ENCODE measurements at regions not wholly inside any gene's neighbourhood (a gene's known extent, or its start where the extent isn't known, plus 50 kb on each side); places are given as distances from the start of the nearest gene placed in this dataset.

GRCh38 chr5:58156973-58157701, 302.7 kb downstream of the PLK2 start:
- DNase-seq (ENCODE audit: low read depth in 1 of 2, low spot score in 1 of 2) = no peak

DNA sequence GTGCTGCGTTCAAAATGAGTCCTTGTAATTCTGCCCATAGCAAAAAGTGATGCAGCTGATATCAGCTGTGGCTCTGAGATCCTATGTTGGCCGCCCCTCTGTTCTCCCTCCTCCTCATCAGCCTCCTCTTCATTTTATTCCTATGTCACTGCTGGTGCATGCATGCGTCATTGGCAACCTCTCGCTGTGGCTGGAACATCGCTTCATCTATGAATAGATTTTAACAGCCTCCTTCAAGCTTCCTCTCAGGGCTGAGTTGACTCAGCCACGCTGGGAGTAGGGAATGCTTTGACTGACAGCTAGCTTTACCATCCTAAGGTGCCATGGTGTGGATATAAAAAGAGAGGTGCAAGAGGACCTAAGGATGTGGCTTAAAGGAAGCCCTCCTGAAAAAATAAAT, 303.5 kb downstream of the PLK2 start:
- DNase-seq (ENCODE audit: low read depth in 1 of 2, low spot score in 1 of 2) = no peak

DNA sequence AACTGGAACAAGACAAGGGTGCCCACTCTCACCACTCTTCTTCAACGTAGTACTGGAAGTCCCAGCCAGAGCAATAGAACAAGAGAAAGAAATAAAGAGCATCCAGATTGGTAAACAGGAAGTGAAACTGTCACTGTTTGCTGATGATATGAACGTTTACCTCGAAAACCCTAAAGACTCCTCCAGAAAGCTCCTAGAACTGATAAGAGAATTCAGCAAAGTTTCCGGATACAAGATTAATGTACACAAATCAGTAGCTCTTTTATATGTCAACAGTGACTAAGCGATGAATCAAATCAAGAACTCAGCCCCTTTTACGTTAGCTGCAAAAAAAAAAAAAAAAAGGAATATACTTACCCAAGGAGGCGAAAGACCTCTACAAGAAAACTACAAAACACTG, 306.6 kb downstream of the PLK2 start:
- DNase-seq (ENCODE audit: low read depth in 1 of 2, low spot score in 1 of 2) = no peak

DNA sequence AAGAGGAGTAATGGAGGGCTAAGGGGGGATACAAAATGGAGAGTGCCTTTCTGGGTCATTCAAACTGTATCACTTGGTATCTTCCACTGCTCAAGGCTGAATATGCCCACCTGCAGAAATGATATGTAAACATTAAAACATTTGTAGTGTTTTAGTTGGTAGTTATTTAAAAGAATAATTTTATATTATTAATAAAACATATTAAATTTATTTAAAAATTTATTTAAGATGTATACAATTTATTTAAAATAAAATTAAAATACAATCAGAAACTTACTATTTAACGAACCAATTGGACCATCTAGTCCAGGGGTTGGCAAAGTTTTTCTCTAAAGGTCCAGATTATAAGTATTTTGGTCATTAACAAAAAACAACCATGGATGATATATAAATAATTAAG, 308.5 kb downstream of the PLK2 start:
- DNase-seq (ENCODE audit: low read depth in 1 of 2, low spot score in 1 of 2) = no peak

- DNase-seq (ENCODE audit: low read depth in 1 of 2, low spot score in 1 of 2) = no peak
Observed at GRCh38 chr5:58150926-58151325, 309.0 kb downstream of the PLK2 start.

- DNase-seq (ENCODE audit: low read depth in 1 of 2, low spot score in 1 of 2) = no peak
Observed at GRCh38 chr5:58149746-58150145, 310.1 kb downstream of the PLK2 start.

DNA sequence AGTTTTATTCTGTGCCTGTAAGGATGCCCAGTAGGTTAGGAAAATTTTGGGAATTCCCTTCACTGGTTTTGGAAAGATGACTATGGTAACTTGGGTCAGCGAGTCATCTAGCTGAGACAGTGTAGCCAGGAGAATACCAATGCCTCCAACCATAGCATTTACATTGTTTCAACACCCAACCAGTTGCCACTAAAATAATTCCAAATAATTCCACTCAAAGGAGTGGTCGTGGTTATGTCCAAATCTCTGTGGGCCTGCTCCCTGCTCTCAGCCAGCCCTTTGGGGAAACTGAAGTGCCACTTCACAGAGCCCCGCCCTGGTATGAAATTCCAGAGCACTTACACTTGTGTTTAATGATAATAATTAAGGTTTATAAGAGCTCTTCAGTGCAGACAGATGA, 310.5 kb downstream of the PLK2 start:
- DNase-seq (ENCODE audit: low read depth in 1 of 2, low spot score in 1 of 2) = no peak

- no peak for DNase-seq (ENCODE audit: low read depth in 1 of 2, low spot score in 1 of 2)
Observed at GRCh38 chr5:58148254-58148775, 311.6 kb downstream of the PLK2 start.

DNA sequence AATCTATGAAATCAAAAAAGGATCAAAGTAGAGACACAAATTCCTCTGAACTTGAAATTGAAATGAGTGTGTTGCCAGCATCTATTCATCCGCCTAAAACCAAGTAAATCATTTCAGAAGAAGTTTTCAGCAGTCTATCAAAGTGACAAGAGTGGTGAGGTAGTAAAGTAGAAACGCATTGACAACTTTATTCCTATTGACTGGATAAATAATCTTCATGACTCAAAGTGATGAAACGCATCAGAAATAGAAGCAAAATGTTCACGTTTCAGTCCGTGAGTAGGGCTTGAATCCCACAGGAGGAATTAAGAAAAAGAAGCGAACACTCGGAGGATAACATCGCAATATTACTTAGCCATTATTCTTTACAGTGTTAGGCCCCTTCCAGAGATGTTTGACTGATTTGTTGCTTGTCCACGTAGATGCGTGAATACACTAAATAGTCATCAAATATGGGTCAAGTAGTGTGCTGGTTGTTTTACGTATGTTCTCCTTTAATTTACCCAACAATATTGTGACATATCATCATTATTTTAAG, 314.4 kb downstream of the PLK2 start:
- DNase-seq (ENCODE audit: low read depth in 1 of 2, low spot score in 1 of 2) = no peak

DNA sequence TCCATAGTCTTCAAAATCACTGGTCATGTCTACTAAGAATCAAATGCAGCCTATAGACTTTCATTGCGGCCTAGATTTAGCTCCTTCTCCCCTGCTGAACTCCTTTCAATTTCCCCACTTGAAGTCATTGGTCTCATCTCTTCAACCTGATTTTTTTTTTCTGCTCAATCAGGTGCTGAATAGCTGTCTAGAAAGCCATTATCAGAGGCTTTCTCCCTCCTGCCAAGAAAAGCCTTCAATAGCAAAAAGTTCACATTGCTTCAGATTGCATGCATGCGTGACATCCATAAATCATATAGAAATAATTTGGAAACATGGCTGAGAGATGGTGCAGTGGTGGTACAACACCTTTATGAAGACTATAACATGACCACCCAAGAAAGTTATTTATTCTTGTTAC, 316.2 kb downstream of the PLK2 start:
- DNase-seq (ENCODE audit: low read depth in 1 of 2, low spot score in 1 of 2) = no peak

- no peak for DNase-seq (ENCODE audit: low read depth in 1 of 2, low spot score in 1 of 2)
Observed at GRCh38 chr5:58143181-58143580, 316.7 kb downstream of the PLK2 start.

GRCh38 chr5:58138791-58139190, 321.1 kb downstream of the PLK2 start:
- no peak for DNase-seq (ENCODE audit: low read depth in 1 of 2, low spot score in 1 of 2)

DNA sequence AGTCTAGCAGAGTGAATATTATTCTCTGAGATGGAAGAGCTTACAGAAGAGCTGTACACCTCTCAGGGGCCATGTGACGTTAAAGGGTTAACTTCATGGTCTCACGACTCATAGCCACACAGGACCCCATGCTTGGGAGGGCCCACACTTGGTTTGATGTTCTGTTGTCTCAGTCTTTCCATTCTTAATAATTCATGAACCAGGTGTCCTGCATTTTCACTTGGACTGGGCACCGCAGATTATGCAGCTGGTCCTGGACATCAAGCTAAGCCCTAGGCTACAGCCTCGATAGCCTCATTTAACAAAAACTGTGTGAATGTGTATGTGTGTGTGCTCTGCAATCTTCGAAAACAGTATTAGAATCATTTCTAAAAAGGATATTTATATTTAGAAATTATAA, 323.5 kb downstream of the PLK2 start:
- no peak for DNase-seq (ENCODE audit: low read depth in 1 of 2, low spot score in 1 of 2)

- no peak for DNase-seq (ENCODE audit: low read depth in 1 of 2, low spot score in 1 of 2)
Observed at GRCh38 chr5:58135571-58136335, 324.1 kb downstream of the PLK2 start.

DNA sequence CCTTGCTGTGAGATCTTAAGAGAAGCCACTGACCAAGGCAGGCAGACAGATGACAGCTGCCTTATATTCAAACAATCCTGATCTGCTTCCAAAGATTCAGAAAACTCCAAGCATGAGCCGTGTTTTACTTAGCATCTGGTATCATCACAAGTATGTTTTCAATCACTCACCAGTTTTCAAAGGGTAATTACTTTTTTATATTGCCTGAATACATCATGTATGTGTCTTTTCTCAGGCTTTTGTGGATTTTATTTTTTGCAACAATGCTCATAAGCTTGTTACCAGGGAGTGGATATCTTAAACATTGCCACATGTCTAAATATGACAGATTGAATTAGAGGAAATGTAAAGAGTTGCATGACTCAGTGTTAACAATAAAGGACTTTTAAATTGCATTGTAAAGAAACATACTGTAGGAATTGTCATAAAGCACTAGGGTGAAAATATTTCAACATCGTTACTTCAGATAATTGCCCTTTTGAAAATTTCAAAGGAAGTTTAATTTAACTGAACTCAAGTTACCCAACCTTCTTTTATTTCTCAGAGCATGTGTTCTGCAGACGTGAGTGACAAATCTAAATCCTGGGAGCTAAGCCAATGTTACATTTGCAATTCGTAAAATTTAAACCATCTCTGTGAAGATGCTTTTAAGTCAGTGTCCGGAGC, 326.1 kb downstream of the PLK2 start:
- no peak for DNase-seq (ENCODE audit: low read depth in 1 of 2, low spot score in 1 of 2)

DNA sequence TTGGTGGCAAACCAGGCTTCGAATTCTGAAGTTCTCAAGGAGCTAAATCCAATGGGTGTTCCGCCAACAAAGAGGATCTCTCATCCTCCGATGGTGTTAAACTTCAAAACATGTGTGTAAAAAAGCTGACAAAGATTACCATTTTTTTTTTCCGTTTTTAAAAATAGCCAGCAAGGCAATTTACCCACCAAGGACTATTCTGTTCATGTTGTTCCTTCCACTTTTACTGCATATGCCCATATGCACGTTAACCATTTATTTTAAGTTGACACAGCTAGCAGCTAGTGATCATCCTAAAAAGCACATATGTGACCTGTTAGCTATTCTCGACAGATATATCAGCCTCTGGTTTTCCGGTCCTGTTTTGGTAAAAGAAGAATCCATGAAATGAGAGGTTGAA, 326.7 kb downstream of the PLK2 start:
- DNase-seq (ENCODE audit: low read depth in 1 of 2, low spot score in 1 of 2) = no peak

- DNase-seq (ENCODE audit: low read depth in 1 of 2, low spot score in 1 of 2) = no peak
Observed at GRCh38 chr5:58127255-58128220, 332.3 kb downstream of the PLK2 start.

DNA sequence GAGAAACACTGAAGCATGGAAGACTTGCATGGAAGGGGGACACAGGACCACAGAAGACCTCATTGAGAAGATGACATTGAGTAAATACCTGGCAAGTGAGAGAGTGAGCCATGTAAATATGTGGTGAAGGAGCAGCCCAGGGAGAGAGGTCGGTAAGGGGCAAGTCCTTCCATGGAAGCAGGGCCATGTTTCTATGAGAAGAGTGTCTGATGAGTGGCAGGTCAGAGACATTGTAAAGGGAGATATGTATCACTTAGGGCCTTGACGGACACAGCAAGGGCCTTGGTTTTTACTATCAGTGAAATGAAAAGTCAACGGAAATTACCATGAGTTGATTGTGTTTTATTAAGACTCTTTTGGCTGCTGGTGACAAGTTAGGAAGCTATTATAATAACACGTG, 336.4 kb downstream of the PLK2 start:
- no peak for DNase-seq (ENCODE audit: low read depth in 1 of 2, low spot score in 1 of 2)

DNA sequence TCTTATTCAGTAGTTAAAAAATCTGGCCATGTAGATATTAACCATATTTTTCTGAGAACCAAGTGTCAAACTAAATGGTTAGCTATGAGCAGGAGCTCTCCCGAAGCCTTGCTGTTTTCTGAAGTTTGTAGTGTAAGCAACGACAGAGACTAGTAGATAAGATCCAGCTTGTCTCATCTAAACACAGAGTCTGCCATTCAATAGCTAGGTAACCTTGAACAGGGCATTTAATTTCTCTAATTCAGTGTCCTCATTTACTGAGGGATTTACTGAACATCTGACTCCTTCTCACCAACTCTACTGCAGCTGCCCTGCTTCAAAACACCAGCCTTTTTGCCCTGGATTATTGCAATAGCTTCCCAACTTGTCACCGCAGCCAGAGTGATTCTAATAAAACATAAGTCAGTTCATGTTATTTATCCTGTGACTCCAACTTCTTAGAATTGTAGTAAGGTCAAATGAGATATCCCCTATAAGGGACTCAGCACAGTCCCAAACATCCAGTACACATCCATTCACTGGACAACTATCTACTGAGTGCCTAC, 337.0 kb downstream of the PLK2 start:
- DNase-seq (ENCODE audit: low read depth in 1 of 2, low spot score in 1 of 2) = no peak

- DNase-seq (ENCODE audit: low read depth in 1 of 2, low spot score in 1 of 2) = no peak
Observed at GRCh38 chr5:58122157-58122556, 337.7 kb downstream of the PLK2 start.
